GM23338 (cell line): ENCODE measurements at regions not wholly inside any gene's neighbourhood (a gene's known extent, or its start where the extent isn't known, plus 50 kb on each side); places are given as distances from the start of the nearest gene placed in this dataset.
A peak's percentile ranks its signal among the peaks of the same experiment; 100 is the strongest.
"Not testable (repeated sequence)": the region's sequence is repeated elsewhere in the genome, so short reads cannot be mapped to it uniquely, and the experiment has no call there.

Experiments
- ATAC-seq: fragments of 200-7000 bp; cut with Tn5 transposase; 3 replicates; pipeline ENCODE4 v1.9.1; 2020
- DNase-seq: peaks from one replicate; pipeline ENCODE4 v3.0.0-alpha.2; 2015; ENCODE audit warnings: low spot score
- H2AFZ ChIP-seq: fragments of 200-600 bp; sonication (generic); 2 replicates; pipeline ENCODE4 v1.8.0; 2016; ENCODE audit warnings: antibody characterized with exemption, mild to moderate bottlenecking, moderate library complexity
- H3F3A ChIP-seq: fragments of 200-600 bp; sonication (generic); replicated peaks from 2 replicates; pipeline ENCODE4 v1.8.0; 2017; ENCODE audit warnings: antibody characterized with exemption, mixed run types, low read depth
- H3K27ac ChIP-seq: fragments of 200-600 bp; sonication (generic); 2 replicates; pipeline ENCODE4 v1.6.1; 2016; ENCODE audit warnings: low read depth
- H3K27me3 ChIP-seq: fragments of 200-600 bp; sonication (generic); 2 replicates; pipeline ENCODE4 v1.8.0; 2016; ENCODE audit warnings: mild to moderate bottlenecking, mixed run types, moderate library complexity; ENCODE audit not compliant: insufficient read depth
- H3K36me3 ChIP-seq: fragments of 200-600 bp; sonication (generic); 2 replicates; pipeline ENCODE4 v1.8.0; 2016; ENCODE audit warnings: mild to moderate bottlenecking; ENCODE audit not compliant: insufficient read depth
- H3K4me1 ChIP-seq: fragments of 200-600 bp; sonication (generic); 2 replicates; pipeline ENCODE4 v1.8.0; 2016; ENCODE audit warnings: mild to moderate bottlenecking, moderate library complexity; ENCODE audit not compliant: insufficient read depth
- H3K4me2 ChIP-seq: fragments of 200-600 bp; sonication (generic); 2 replicates; pipeline ENCODE4 v1.7.1; 2017; ENCODE audit warnings: mixed run types
- H3K4me3 ChIP-seq: fragments of 200-600 bp; sonication (generic); 2 replicates; pipeline ENCODE4 v1.6.1; 2016; ENCODE audit warnings: mixed run types
- H3K79me2 ChIP-seq: fragments of 200-600 bp; sonication (generic); replicated peaks from 2 replicates; pipeline ENCODE4 v1.8.0; 2017; ENCODE audit warnings: mild to moderate bottlenecking; ENCODE audit not compliant: insufficient read depth
- H3K9me2 ChIP-seq: fragments of 200-600 bp; sonication (generic); 2 replicates; pipeline ENCODE4 v1.8.0; 2017; ENCODE audit not compliant: insufficient read depth
- H4K20me1 ChIP-seq: fragments of 200-600 bp; sonication (generic); replicated peaks from 2 replicates; pipeline ENCODE4 v1.8.0; 2017; ENCODE audit warnings: mild to moderate bottlenecking; ENCODE audit not compliant: insufficient read depth
- H3K27ac Mint-ChIP-seq: 2 replicates; pipeline ENCODE4 v1.8.0; 2020; ENCODE audit warnings: inconsistent platforms, mild to moderate bottlenecking, moderate library complexity, mixed read lengths
- H3K27me3 Mint-ChIP-seq: 3 replicates; pipeline ENCODE4 v1.8.0; 2022; ENCODE audit warnings: low read depth, mild to moderate bottlenecking, moderate library complexity, mixed read lengths, inconsistent platforms; ENCODE audit not compliant: insufficient read depth, poor library complexity
- H3K36me3 Mint-ChIP-seq: 3 replicates; pipeline ENCODE4 v1.8.0; 2021; ENCODE audit warnings: low read depth, mild to moderate bottlenecking, inconsistent platforms, moderate library complexity, mixed read lengths
- H3K4me1 Mint-ChIP-seq: 3 replicates; pipeline ENCODE4 v1.8.0; 2020; ENCODE audit warnings: mild to moderate bottlenecking, inconsistent platforms, mixed read lengths
- H3K4me3 Mint-ChIP-seq: 3 replicates; pipeline ENCODE4 v1.8.0; 2021; ENCODE audit warnings: moderate library complexity, mild to moderate bottlenecking, inconsistent platforms, mixed read lengths
- H3K9me3 Mint-ChIP-seq: 3 replicates; pipeline ENCODE4 v1.8.0; 2020; ENCODE audit warnings: moderate library complexity, mild to moderate bottlenecking, inconsistent platforms, mixed read lengths
- CREB1 ChIP-seq: fragments of 250-450 bp; sonication (Bioruptor Pico); IDR thresholded peaks from 2 replicates; pipeline ENCODE4 v1.5.0; 2020; ENCODE audit warnings: low read depth, mild to moderate bottlenecking, moderate library complexity
- CTCF ChIP-seq, 2 experiments: fragments of 200-600 bp in 1 of 2; sonication (generic) in 1 of 2; conservative IDR thresholded peaks; 2 replicates each; pipeline versions ENCODE4 v1.5.1 to v1.6.1; 2016 to 2017; ENCODE audit warnings: antibody characterized with exemption in 2 of 2, low read depth in 2 of 2, mild to moderate bottlenecking in 2 of 2, moderate library complexity in 1 of 2
- ETS1 ChIP-seq: IDR thresholded peaks from 2 replicates; pipeline ENCODE4 v1.6.1; 2016; ENCODE audit warnings: antibody characterized with exemption
- EZH2 ChIP-seq: fragments of 200-600 bp; sonication (generic); IDR thresholded peaks from one replicate; pipeline ENCODE4 v1.8.0; 2017; ENCODE audit warnings: antibody characterized with exemption, mild to moderate bottlenecking, low read depth; ENCODE audit not compliant: unreplicated experiment
- EZH2phosphoT487 ChIP-seq: fragments of 200-600 bp; sonication (generic); IDR thresholded peaks from one replicate; pipeline ENCODE4 v1.8.1; 2018; ENCODE audit warnings: antibody characterized with exemption; ENCODE audit not compliant: unreplicated experiment
- REST ChIP-seq: IDR thresholded peaks from one replicate; pipeline ENCODE4 v1.6.1; 2018; ENCODE audit warnings: antibody characterized with exemption; ENCODE audit not compliant: unreplicated experiment
- STAT1 ChIP-seq: IDR thresholded peaks from one replicate; pipeline ENCODE4 v1.6.1; 2016; ENCODE audit warnings: antibody characterized with exemption; ENCODE audit not compliant: unreplicated experiment
- ZNF331 ChIP-seq: fragments of 250-450 bp; sonication (Bioruptor Pico); IDR thresholded peaks from 2 replicates; pipeline ENCODE4 v1.5.0; 2020; ENCODE audit warnings: low read depth, mild to moderate bottlenecking, moderate library complexity
- ZNF462 ChIP-seq: fragments of 250-450 bp; sonication (Bioruptor Pico); IDR thresholded peaks from 2 replicates; pipeline ENCODE4 v1.5.0; 2020; ENCODE audit warnings: mild to moderate bottlenecking, moderate library complexity

GRCh38 chr1:14291182-14291581 lies 307.3 kb upstream of the KAZN start:
- not testable (repeated sequence) for H3K36me3 Mint-ChIP-seq
- ATAC-seq = peak; percentile 73

GRCh38 chr1:14292520-14292919 lies 306.0 kb upstream of the KAZN start:
- no peaks in the 10 kb centered on the region; the same call in 1 of the 2 replicates for H3K36me3 ChIP-seq
- DNase-seq = peak; percentile 2
- H3K27ac Mint-ChIP-seq = no peak overlapping the region
- H3K27ac ChIP-seq = no peak overlapping the region
- 0 out of 2 replicates have a peak, but pooled peaks cover 5% of the 10 kb centered on the region for H3K9me2 ChIP-seq
- no peaks in the 10 kb centered on the region for H3K79me2 ChIP-seq
- H2AFZ ChIP-seq = 0 out of 2 replicates have a peak overlapping the region, but pooled peaks have one; percentile 7
- H3K36me3 Mint-ChIP-seq = peaks cover 9% of the 10 kb centered on the region
- H3K9me3 Mint-ChIP-seq = peaks cover 16% of the 10 kb centered on the region
- H3K4me1 ChIP-seq = 0 out of 2 replicates have a peak, but pooled peaks cover 9% of the 10 kb centered on the region
- H3K27me3 Mint-ChIP-seq = peaks cover 2% of the 10 kb centered on the region
- H3K4me3 ChIP-seq = no peak overlapping the region
- no peaks in the 10 kb centered on the region for H3F3A ChIP-seq
- no peak overlapping the region for H3K4me2 ChIP-seq
- H3K27me3 ChIP-seq = no peaks in the 10 kb centered on the region
- H4K20me1 ChIP-seq = no peaks in the 10 kb centered on the region; the same call in 1 of the 2 replicates
- H3K4me3 Mint-ChIP-seq = no peak overlapping the region
- peak; percentile 36; the same call in 1 of the 3 replicates for ATAC-seq
- H3K4me1 Mint-ChIP-seq = peaks cover 14% of the 10 kb centered on the region
- TF ChIP-seq REST = no peak
- no peak for TF ChIP-seq STAT1
- TF ChIP-seq EZH2 = no peak
- no peak for TF ChIP-seq EZH2phosphoT487
- no peak for TF ChIP-seq ETS1
- TF ChIP-seq CREB1 (CRISPR knock-in tag) = no peak
- no peak for TF ChIP-seq CTCF (conservative IDR thresholded peaks at IDR 0.05; ENCODE audit: low read depth in 2 of 2)
- TF ChIP-seq ZNF331 (CRISPR knock-in tag) = no peak
- no peak for TF ChIP-seq ZNF462 (CRISPR knock-in tag)

More at GRCh38 chr1:14291182-14291581, 307.3 kb upstream of the KAZN start:
- H3K27me3 ChIP-seq, H3F3A ChIP-seq, H2AFZ ChIP-seq, H3K27me3 Mint-ChIP-seq, H3K4me3 Mint-ChIP-seq, H3K4me3 ChIP-seq, H3K9me2 ChIP-seq, H3K4me1 Mint-ChIP-seq, H3K27ac Mint-ChIP-seq, H3K36me3 ChIP-seq, H3K4me2 ChIP-seq, H3K79me2 ChIP-seq, H3K4me1 ChIP-seq, H4K20me1 ChIP-seq, H3K27ac ChIP-seq: not testable (repeated sequence)
- peak; percentile 44 for DNase-seq
- H3K9me3 Mint-ChIP-seq = peaks cover 16% of the 10 kb centered on the region
